Mesothelial cell of epicardium (in vitro differentiated cells): ENCODE measurements at regions not wholly inside any gene's neighbourhood (a gene's known extent, or its start where the extent isn't known, plus 50 kb on each side); places are given as distances from the start of the nearest gene placed in this dataset.

Source experiments
- DNase-seq, 2 experiments: peaks; one replicate each; pipeline ENCODE4 v3.0.0; 2021; ENCODE audit warnings: low spot score in 2 of 2; ENCODE audit not compliant: unreplicated experiment in 2 of 2
- H3K27ac Mint-ChIP-seq: 2 replicates; pipeline ENCODE4 v1.8.0; 2021; ENCODE audit warnings: mixed read lengths
- H3K27me3 Mint-ChIP-seq: 2 replicates; pipeline ENCODE4 v1.8.0; 2021; ENCODE audit warnings: low read depth, mixed read lengths
- H3K36me3 Mint-ChIP-seq: 2 replicates; pipeline ENCODE4 v1.8.0; 2021; ENCODE audit warnings: mixed read lengths
- H3K4me1 Mint-ChIP-seq: 2 replicates; pipeline ENCODE4 v1.8.0; 2021; ENCODE audit warnings: mixed read lengths
- H3K4me3 Mint-ChIP-seq: 2 replicates; pipeline ENCODE4 v1.8.0; 2021; ENCODE audit warnings: mild to moderate bottlenecking, moderate library complexity, mixed read lengths
- H3K9me3 Mint-ChIP-seq: 2 replicates; pipeline ENCODE4 v1.8.0; 2021; ENCODE audit warnings: mixed read lengths
- CTCF ChIP-seq: fragments of 200-600 bp; sonication (generic); IDR thresholded peaks from one replicate; pipeline ENCODE4 v1.5.0; 2021; ENCODE audit warnings: antibody characterized with exemption; ENCODE audit not compliant: unreplicated experiment

GRCh38 chr6:99810295-99810694 lies 183.7 kb downstream of the MCHR2 start:
- H3K27ac Mint-ChIP-seq, result no peak overlapping the region
- peaks cover 34% of the 10 kb centered on the region for H3K27me3 Mint-ChIP-seq
- no peak overlapping the region for H3K4me3 Mint-ChIP-seq
- no peaks in the 10 kb centered on the region for H3K36me3 Mint-ChIP-seq
- peaks cover 4% of the 10 kb centered on the region for H3K9me3 Mint-ChIP-seq
- TF ChIP-seq CTCF, result no peak
- DNase-seq, result no peak
- H3K4me1 Mint-ChIP-seq, result no peaks in the 10 kb centered on the region

- no peaks in the 10 kb centered on the region for H3K36me3 Mint-ChIP-seq
- no peak overlapping the region for H3K27ac Mint-ChIP-seq
- H3K9me3 Mint-ChIP-seq, result peaks cover 4% of the 10 kb centered on the region
- no peak for DNase-seq
- no peak for TF ChIP-seq CTCF
- no peak overlapping the region for H3K4me3 Mint-ChIP-seq
- no peaks in the 10 kb centered on the region for H3K4me1 Mint-ChIP-seq
- peaks cover 30% of the 10 kb centered on the region for H3K27me3 Mint-ChIP-seq
Observed at GRCh38 chr6:99810942-99811620, 182.9 kb downstream of the MCHR2 start.

GRCh38 chr6:99811636-99812035 lies 182.4 kb downstream of the MCHR2 start:
- TF ChIP-seq CTCF, result no peak
- no peak overlapping the region for H3K4me3 Mint-ChIP-seq
- H3K27me3 Mint-ChIP-seq, result peaks cover 30% of the 10 kb centered on the region
- H3K27ac Mint-ChIP-seq, result no peak overlapping the region
- peaks cover 5% of the 10 kb centered on the region for H3K9me3 Mint-ChIP-seq
- no peaks in the 10 kb centered on the region for H3K4me1 Mint-ChIP-seq
- H3K36me3 Mint-ChIP-seq, result no peaks in the 10 kb centered on the region
- no peak for DNase-seq

- peaks cover 15% of the 10 kb centered on the region for H3K27me3 Mint-ChIP-seq
- no peaks in the 10 kb centered on the region for H3K4me1 Mint-ChIP-seq
- no peak for DNase-seq
- no peak overlapping the region for H3K4me3 Mint-ChIP-seq
- H3K27ac Mint-ChIP-seq, result no peak overlapping the region
- H3K9me3 Mint-ChIP-seq, result peaks cover 8% of the 10 kb centered on the region
- TF ChIP-seq CTCF, result no peak
- H3K36me3 Mint-ChIP-seq, result no peaks in the 10 kb centered on the region
Observed at GRCh38 chr6:99813565-99813964, 180.5 kb downstream of the MCHR2 start.

GRCh38 chr6:99814230-99814928 lies 179.6 kb downstream of the MCHR2 start:
- Mint-ChIP-seq H3K27ac (no peak overlapping the region), H3K4me1 (no peaks in the 10 kb centered on the region), H3K4me3 (no peak overlapping the region), H3K9me3 (peaks cover 8% of the 10 kb centered on the region), H3K27me3 (peaks cover 10% of the 10 kb centered on the region), H3K36me3 (no peaks in the 10 kb centered on the region)
- TF ChIP-seq CTCF, result no peak
- no peak for DNase-seq
